HG02938 (cell line): ENCODE measurements at regions not wholly inside any gene's neighbourhood (a gene's known extent, or its start where the extent isn't known, plus 50 kb on each side); places are given as distances from the start of the nearest gene placed in this dataset.
A peak's percentile ranks its signal among the peaks of the same experiment; 100 is the strongest.

ENCODE experiments used
- ATAC-seq: cut with Tn5 transposase; IDR thresholded peaks from one replicate; pipeline ENCODE4 v1.9.1; 2021; ENCODE audit warnings: mild to moderate bottlenecking, moderate library complexity; ENCODE audit not compliant: unreplicated experiment

DNA sequence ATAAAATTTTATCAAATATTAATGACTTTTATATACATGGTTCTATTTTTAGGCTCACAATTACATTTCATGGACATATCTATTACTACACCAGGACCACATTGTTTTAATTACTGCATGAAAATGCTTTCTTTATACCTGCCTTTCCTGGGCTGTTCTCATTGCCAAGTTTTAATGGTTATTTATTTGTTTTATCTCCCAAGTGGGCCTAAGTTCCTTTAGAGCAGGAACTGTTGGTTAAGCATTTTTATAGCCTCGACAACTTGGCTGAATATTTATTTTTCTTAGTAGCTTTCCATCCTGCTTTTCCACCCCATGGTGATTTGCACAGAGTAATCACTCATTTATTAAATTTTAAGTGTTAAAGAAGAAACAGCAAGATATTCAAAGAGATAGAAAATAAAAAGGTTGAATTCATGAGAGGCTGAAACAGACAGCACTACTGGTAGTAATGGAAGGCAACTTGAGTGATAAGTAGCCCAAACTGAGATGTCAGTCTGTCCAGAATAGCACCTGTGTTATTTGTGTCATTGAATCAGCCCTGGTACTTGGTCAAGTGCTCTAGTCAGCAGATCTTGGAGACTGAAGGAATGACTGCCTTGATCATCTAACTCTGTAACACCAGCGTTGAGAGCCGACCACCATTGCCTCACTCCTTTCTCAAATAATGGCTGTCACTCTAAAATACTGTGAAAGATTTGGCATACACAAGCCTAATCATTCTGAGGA lies 119.1 kb upstream of the EGLN3 start:
- no peak for ATAC-seq

DNA sequence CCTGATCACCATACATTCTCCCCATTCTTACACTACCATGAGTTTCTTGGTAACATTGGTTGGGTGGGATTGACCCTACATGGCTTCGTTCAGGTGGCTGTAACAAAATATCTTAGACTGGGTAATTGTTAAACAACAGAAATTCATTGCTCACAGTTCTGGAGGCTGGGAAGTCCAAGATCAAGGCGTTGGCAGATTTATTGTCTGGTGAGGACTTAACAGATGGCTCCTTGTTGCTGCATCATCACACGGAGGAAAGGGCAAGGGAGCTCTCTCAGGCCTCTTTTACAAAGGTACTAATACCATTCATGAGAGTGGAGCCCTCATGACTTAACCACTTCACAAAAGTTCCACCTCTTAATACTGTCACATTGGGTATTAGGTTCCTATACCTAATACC lies 116.7 kb upstream of the EGLN3 start:
- ATAC-seq = no peak

DNA sequence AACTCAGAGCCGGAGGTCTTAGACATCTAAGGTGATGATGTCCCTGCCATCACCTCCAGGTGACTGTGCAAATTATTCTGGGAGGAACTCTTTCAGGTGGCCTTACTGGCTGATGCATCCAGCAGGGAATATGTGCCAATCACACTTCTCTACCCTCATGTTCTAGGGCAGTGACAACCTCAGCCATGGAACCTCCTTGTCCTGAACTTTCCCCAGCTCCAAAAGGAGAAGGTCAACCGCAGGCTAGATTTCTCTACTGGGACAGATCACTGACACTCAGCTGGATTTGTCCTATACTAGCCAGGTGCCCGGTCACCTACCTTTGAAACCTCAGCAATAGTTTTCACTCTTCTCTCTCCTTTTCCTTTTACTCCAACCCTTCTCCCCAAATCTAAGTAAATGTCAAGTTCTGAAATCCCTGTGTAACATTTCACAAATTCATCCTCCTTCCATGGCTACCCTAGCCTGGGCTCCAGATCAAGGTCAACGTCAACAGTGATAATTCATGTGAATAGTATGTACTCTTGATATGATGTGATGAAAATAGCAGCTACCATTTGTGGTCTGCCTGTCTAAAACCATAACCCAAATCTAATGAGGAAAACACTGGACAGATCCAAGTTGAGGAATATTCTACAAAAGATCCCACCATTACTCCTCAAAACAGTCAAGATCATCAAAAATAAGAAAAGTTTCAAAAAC lies 115.0 kb upstream of the EGLN3 start:
- no peak for ATAC-seq

DNA sequence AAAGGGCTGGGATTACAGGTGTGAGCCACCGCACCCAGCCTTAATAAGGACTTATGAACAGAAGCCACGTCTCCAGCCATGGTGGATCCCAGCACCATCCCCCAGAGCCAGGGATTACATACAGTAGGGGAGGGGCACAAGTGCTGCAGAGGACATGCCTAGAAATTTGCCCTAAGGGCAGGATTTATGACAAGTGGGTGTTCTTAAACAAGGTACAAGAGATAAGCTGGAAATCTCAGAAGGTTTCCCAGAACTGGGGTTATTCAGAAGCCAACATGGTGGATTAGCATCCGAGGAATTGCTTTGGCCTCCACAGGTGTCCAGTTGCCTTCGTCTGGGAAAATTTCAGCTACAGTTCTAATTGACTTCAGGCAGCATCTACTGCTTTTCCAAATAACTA lies 114.4 kb upstream of the EGLN3 start:
- no peak for ATAC-seq

DNA sequence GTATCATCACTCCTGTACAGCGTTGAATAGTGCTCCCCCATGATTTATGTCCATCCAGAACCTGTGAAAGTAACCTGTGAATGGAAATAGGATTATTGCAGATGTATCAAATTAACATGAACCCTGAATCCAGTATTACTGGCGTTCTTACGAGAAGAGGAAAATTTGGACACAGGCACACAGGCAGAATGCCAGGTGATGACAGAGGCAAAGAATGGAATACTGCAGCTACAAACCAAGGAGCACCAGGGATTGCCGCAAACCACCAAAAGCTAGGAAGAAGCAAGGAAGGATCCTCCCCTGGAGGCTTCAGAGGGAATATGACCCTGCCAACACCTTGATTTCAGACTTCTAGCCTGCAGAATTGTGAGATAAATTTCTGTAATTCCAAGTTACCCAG lies 113.5 kb upstream of the EGLN3 start:
- no peak for ATAC-seq

DNA sequence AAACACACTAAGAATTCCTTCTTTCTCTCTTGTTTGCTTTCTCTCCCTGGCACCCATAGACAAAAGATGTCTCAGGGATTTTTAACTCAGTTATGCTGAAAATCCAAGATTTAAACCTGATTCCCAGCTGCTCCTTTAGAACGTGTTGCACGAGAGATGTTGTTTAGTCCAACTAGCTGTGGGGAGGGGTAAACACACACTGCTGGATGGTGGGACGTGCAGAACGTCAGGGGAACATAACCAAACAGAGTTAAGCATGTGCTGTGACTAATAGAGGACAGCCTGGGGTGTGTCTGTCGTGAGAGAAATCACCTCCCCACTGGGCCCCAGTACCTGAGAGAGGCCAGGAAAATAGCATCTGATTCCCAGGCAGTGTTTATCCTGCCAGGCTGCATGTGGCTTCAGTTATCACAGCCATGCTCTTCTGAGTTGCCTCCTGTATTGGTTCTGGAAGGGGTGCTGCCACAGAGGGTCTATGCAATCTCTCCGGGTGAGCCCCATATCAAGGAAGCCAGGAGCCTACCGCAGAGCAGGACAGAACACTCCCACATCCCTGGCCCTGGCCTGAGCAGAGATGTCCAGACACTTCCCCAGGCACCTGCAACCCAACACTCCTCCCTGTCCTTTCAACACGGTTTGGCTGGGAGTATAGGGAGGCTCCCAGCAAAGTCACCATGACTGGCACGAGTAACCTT lies 112.7 kb upstream of the EGLN3 start:
- ATAC-seq = no peak

DNA sequence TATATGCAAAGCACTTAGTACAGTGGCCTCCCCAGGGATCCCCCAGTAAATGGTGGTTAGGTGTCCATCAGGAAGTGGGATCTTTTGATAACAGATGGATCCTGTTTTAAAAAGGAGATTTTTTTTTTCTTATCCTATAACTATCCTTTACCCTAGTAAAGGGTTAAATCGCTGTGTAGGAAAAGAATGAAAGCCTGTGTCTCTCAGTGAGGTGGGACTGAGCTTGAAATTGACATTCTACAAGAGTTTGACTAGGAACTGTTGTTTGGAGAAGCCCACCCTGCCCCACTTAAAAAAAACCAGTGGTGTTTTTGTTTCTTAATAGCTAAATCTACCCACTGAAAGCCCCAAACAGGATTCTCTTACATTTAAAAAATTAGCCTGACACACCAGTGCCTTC lies 112.2 kb upstream of the EGLN3 start:
- no peak for ATAC-seq

DNA sequence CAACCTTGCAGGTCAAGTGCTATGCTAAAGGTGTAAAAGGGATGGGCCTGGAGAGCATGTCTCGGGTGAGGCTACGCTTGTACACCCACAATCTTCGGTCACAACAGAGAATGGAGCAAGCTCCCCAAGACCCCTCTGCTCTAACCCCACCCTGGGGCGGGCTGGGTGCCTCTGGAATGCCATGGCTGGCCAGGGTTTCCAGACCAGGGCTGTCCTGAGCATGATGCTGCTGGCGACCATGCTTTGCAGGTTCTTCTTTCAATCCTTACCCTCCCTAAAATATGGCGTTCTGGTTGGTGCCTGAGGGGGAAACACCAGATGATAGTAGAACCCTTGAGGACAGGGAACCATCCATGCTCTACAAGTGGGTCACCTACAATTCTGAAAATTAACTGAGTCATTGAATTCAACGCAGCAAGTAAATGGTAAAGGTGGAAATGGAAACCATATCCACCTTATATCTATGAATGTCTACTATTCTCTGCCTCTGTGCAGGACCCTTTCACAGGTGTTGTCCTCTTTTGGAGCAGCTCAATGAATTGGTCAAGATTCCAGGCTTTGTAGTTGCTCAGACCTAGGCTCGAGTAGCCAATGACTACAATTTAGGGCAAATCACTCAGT lies 111.6 kb upstream of the EGLN3 start:
- no peak for ATAC-seq

DNA sequence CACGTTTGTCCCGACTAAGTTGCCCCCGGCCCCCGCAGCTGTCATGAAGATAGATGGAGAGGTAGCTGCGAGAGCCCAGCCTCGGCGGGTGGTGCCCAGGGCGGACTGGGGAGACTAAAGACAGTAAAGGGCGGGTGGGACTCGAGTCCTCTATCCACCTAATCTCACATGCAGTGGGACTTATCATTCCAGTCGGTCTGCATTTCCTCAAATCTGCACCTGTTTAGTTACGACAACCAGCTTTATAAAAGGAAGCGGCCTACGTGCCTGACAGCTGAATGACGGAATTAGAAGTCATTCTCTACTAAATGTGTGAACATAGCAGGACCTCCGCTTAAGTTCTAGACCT lies 109.8 kb upstream of the EGLN3 start:
- ATAC-seq = no peak

DNA sequence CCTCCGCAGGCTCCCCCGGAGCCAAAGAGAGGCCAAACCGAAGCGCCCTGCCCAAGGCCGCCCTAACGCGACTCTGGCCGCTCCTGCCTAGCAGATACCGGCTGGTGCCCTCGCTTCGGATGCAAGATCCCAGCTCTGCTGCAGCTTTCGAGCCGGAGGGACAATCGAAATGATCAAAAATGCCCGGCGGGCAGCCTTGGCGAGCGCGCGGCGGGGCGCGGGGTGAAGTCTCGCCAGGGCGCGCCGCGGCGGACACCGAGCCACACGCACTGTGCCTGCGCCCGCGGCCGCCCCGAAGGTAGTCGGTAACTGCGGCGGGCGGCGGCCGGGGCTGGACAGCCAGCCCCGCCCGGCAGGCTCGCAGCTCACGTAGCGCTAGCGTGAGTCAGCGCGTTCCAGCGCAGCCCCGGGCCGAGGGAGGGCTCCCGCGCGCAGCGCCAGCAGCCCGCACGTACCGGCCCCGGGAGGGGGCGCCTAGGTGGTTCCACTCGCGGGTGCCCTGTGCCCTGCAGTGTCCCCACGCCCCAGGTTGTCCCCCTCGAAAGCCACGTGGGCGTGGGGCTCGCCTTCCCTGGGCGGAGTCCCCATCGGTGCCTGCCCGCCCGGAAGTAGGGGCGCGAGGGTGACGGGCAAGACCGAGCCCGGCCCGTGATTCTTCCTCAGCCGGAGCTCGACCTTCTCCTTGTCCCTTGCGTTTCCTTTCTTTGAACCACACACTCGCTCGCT lies 109.2 kb upstream of the EGLN3 start:
- peak; percentile 65 for ATAC-seq

DNA sequence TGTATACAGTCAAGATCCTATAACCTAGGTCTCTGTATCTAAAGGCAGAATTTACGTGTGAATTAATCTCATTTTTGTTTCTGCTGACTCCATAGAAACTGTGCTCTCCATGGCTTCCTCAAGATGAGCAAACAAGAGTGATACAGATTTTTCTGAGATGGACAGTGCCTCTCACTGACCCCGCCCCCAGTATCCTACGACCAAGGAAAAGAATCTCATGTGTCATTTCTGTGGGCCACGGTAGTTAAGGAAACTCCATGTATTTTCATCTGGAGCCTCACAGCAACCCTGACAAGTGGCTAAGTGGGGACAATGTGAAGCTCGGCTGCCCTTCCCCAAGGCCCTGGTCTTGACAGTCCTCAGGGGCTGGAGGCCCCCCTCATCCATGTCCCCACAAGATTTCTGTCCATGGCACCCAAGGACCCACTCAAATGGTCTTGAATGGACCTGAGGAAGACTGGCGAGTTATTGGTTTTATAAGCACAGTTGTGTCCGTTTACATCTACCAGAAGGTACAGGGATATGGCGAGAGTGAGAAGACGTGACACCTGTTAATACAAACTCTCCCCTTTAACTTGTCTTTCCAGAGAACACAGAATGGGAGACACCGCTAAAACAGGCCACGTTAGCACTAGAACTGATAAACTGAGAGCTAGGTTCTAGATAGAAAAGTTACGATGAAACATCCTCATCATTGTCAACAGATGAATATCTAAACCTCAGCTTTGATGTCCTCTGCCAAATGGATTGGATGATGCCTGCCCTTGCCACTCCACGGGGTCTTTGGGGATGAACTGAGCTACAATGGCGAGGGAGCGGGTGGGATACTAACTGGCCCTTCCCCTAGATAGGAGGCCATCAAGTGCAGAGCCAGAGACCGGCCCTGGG lies 108.4 kb upstream of the EGLN3 start:
- ATAC-seq = no peak

DNA sequence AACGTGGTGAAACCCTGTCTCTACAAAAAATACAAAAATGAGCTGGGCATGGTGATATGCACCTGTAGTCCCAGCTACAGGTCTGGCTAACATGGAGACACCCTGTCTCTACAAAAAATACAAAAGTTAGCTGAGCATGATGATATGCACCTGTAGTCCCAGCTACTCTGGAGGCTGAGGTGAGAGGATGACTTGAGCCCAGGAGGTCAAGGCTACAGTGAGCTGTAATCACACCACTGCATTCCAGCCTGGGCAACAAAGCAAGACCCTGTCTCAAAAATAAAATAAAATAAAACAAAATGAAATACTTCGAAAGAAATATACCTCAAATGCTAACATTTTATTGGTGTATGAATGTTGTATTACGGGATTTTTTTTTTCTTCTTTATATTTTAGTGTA lies 107.6 kb upstream of the EGLN3 start:
- no peak for ATAC-seq

DNA sequence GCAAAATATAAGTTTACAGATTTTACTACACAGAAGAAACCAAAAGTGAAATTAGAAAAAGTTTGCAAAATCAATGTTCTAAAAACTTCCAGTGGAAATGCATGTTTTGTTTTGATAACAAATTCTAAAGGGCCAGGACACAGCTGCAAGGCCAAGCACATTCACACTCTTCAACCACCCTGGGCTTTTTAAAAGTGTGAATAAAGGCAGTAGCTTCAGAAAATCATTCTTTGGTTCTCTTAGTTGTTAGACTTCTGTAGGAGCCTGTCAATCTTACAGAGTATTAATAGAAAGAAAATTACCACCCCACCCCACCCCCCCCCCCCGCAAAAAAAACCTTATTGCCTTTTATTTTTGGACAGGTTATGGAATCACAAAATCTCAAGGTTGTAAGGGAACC lies 105.2 kb upstream of the EGLN3 start:
- ATAC-seq = no peak

DNA sequence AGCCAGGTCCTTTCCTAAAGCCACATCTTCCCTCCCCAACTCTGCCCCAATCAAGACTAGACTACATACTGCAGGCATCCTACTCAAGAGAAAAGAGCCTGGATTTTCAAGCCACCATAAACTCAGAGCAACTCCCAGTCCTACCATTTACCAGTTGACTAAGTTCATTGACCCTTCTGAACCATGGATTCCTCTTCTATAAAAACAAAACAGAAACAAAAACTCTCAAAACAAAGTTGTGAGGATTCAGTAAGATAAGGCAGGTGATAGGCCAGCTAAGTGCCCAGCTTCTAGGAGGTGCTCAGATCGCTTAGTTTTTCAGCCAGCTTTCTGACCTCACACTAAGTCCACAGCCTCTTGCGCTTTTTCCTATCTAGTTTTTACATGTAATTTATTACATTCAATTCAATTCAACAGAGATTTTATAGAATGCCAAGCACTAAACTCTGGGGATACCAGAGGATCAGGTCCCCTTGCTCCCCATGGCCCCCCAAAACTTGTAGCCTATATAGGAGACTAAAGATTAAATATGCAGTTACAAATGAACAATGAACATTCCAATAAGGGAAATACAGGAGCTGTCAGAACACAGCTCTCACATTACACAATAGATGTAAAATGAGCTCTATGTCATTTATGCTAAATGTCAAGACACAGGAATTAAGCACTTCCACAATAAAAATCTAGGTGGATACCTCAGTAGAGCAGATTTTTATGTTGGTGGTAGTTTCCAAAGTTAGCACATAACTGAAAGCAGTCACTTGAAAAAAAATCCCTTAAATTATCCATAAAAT lies 104.5 kb upstream of the EGLN3 start:
- no peak for ATAC-seq

DNA sequence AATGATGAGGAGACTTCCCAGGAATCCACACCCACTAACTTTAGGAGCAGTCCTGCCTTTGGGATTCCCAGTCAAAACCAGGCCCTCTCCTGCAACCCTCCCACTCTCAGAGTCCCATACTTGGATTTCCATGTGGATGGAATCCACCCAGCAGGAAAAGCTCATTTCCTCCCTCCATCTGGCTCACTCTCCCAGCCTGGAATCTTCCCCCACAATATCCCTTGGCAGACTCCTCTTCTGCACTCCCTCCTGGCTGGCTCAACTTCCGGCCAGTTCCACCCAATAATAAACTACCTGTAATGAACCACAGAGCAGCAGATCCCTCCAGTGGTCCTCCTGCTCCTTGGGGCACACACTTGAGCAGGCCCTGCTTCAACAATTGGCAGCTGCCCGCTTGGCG lies 102.8 kb upstream of the EGLN3 start:
- ATAC-seq = no peak

DNA sequence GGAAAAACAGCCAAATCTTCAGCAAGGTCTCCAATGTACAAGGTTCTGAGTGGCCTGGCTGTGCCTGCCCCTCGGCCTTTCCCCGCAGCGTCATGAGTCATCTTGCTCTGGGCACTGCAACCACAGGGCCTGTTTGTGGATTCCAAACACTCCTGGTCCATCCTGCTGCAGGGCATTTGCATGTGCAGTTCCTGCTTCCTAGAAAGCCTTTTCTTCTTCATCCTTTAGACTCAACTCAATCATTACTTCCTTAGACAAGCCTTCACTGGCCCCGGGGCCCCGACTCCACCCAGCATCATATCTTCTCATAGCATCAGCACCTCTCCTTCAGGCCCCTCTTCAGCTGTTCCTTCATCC lies 101.8 kb upstream of the EGLN3 start:
- ATAC-seq = no peak

DNA sequence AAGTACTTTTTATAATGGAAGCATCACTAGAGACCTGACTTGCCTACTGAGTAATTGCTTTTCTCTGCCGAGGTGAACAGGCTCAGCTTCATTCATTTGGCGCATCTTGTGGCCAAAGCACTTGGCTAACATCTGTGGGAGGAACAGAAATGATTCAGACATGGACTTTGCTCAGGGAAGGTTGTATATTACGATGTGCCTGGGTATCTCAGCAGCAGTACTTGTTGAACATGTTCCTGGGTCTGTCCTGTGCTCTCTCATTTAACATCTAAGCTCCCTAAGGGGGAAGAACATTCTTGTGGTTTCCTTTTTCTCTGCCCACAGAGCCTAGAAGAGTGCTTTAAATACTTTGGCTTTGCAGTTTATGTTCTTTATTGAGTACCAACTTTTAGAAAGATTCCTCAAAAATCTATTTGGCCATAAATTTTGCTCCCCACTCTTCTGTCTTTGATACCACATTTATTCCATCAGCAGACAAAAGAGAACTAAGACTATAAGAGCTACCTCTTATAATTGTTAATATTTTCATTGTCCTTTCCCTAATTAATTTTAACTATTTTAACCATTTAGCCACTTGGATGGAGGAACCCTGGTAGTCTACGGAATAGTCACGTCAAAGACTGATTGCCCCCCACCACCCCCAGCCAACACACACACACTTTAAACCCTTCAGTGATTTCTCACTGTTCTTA lies 101.2 kb upstream of the EGLN3 start:
- ATAC-seq = peak; percentile 63

DNA sequence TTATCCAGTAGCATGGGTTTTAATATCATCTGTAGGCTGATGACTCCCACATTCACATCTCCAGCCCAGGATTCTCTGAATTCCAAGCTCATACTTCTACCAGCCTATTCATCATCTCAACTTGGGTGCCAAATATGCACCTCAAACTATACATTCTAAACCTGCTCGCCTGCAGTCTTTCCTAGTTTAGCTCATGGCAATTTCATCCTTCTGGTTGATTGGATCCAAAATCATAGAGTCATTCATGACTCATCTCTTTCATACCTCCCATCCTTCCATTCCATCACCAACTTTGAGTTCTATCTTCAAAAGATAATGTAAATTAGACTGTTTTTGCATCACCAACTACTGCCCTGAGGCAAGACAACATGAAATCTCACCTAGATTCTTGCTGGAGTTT lies 99.7 kb upstream of the EGLN3 start:
- no peak for ATAC-seq

DNA sequence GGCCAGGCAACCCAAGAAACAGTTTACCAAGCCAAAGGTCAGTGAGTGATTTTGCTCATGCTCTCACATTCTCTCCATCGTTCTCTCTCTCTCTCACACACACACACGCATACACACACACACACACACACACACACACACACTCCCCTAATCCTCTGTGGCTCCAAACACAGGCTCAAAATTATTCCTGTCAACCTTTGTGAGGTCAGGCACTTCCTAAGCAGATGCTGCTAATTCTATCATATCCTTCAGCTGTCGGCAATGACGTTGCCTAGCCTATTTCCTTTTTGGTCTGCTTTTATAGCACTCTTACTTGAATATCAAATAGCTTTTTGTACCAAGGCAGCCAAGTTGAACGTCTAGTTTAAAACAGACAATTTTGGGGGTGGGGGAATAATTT lies 98.9 kb upstream of the EGLN3 start:
- no peak for ATAC-seq
